Mesenchymal stem cell (in vitro differentiated cells and primary cell): ENCODE measurements at regions not wholly inside any gene's neighbourhood (a gene's known extent, or its start where the extent isn't known, plus 50 kb on each side); places are given as distances from the start of the nearest gene placed in this dataset.

Source experiments
- DNase-seq: peaks from one replicate; pipeline ENCODE4 v3.0.0-alpha.2; 2013
- H2AFZ ChIP-seq: one replicate; pipeline ENCODE4 v1.6.1; 2013; ENCODE audit warnings: low read depth, mild to moderate bottlenecking, control low read depth, inconsistent platforms, low read length, moderate library complexity
- H2AK5ac ChIP-seq: 2 replicates; pipeline ENCODE4 v1.6.1; 2013; ENCODE audit warnings: low read length, moderate library complexity, mild to moderate bottlenecking, inconsistent platforms; ENCODE audit not compliant: severe bottlenecking
- H2BK120ac ChIP-seq: one replicate; pipeline ENCODE4 v1.6.1; 2013; ENCODE audit warnings: low read depth, mild to moderate bottlenecking, inconsistent platforms, low read length, moderate library complexity
- H2BK12ac ChIP-seq, 2 experiments: one replicate each; pipeline ENCODE4 v1.6.1; 2013; ENCODE audit warnings: inconsistent platforms in 2 of 2, low read length in 2 of 2, mild to moderate bottlenecking in 2 of 2, moderate library complexity in 2 of 2, control low read depth in 1 of 2
- H2BK15ac ChIP-seq: one replicate; pipeline ENCODE4 v1.6.1; 2013; ENCODE audit warnings: mild to moderate bottlenecking, low read depth, inconsistent platforms; ENCODE audit not compliant: poor library complexity, severe bottlenecking
- H2BK5ac ChIP-seq: 2 replicates; pipeline ENCODE4 v1.6.1; 2013; ENCODE audit warnings: low read depth, mild to moderate bottlenecking, low read length, control low read depth, inconsistent platforms; ENCODE audit not compliant: poor library complexity, severe bottlenecking
- H3K14ac ChIP-seq, 2 experiments: one replicate each; pipeline ENCODE4 v1.6.1; 2013; ENCODE audit warnings: inconsistent platforms in 2 of 2, low read length in 2 of 2, control low read depth in 1 of 2, mild to moderate bottlenecking in 1 of 2, moderate library complexity in 1 of 2
- H3K18ac ChIP-seq, 2 experiments: one replicate each; pipeline ENCODE4 v1.6.1; 2013; ENCODE audit warnings: inconsistent platforms in 2 of 2, low read length in 2 of 2, control low read depth in 1 of 2, low read depth in 1 of 2, mild to moderate bottlenecking in 1 of 2
- H3K23ac ChIP-seq, 2 experiments: one replicate each; pipeline ENCODE4 v1.6.1; 2013; ENCODE audit warnings: inconsistent platforms in 2 of 2, low read length in 2 of 2, mild to moderate bottlenecking in 2 of 2, moderate library complexity in 2 of 2, control low read depth in 1 of 2
- H3K27ac ChIP-seq: 2 replicates; pipeline ENCODE4 v1.5.1; 2013; ENCODE audit warnings: mild to moderate bottlenecking, moderate library complexity, low read length, control low read depth, inconsistent platforms; ENCODE audit not compliant: poor library complexity, severe bottlenecking
- H3K27me3 ChIP-seq, 2 experiments: 2 replicates each; pipeline versions ENCODE4 v1.6.1 to v1.7.0; 2013; ENCODE audit warnings: low read length in 2 of 2, mild to moderate bottlenecking in 2 of 2, moderate library complexity in 2 of 2, control low read depth in 1 of 2, inconsistent platforms in 1 of 2; ENCODE audit not compliant: control insufficient read depth in 1 of 2, insufficient read depth in 1 of 2
- H3K36me3 ChIP-seq, 2 experiments: 2 replicates each; pipeline versions ENCODE4 v1.6.1 to v1.7.0; 2013; ENCODE audit warnings: low read length in 2 of 2, control low read depth in 1 of 2, inconsistent platforms in 1 of 2, low read depth in 1 of 2, mild to moderate bottlenecking in 1 of 2; ENCODE audit not compliant: insufficient read depth in 2 of 2, control insufficient read depth in 1 of 2
- H3K4ac ChIP-seq, 2 experiments: one replicate each; pipeline ENCODE4 v1.6.1; 2013; ENCODE audit warnings: inconsistent platforms in 2 of 2, low read length in 2 of 2, mild to moderate bottlenecking in 2 of 2, moderate library complexity in 2 of 2, control low read depth in 1 of 2, low read depth in 1 of 2
- H3K4me1 ChIP-seq: 2 replicates; pipeline ENCODE4 v1.6.1; 2013; ENCODE audit warnings: low read depth, low read length, control low read depth; ENCODE audit not compliant: control insufficient read depth, insufficient read depth
- H3K4me2 ChIP-seq: 2 replicates; pipeline ENCODE4 v1.6.1; 2013; ENCODE audit warnings: low read length, mild to moderate bottlenecking, inconsistent platforms; ENCODE audit not compliant: poor library complexity, severe bottlenecking
- H3K4me3 ChIP-seq, 2 experiments: 2 replicates each; pipeline versions ENCODE4 v1.5.1 to v1.7.0; 2013; ENCODE audit warnings: low read length in 2 of 2, mild to moderate bottlenecking in 2 of 2, control low read depth in 1 of 2, low read depth in 1 of 2; ENCODE audit not compliant: insufficient read depth in 1 of 2
- H3K79me1 ChIP-seq: replicated peaks from 2 replicates; pipeline ENCODE4 v1.6.1; 2013; ENCODE audit warnings: mild to moderate bottlenecking, control low read depth, low read length, inconsistent platforms; ENCODE audit not compliant: poor library complexity, severe bottlenecking
- H3K9ac ChIP-seq: 2 replicates; pipeline ENCODE4 v1.7.0; 2013; ENCODE audit warnings: mild to moderate bottlenecking, low read length, moderate library complexity
- H3K9me3 ChIP-seq: 2 replicates; pipeline ENCODE4 v1.7.0; 2013; ENCODE audit warnings: mild to moderate bottlenecking, low read length; ENCODE audit not compliant: control insufficient read depth
- H4K8ac ChIP-seq: one replicate; pipeline ENCODE4 v1.6.1; 2013; ENCODE audit warnings: inconsistent platforms, mild to moderate bottlenecking, low read length, moderate library complexity
- H4K91ac ChIP-seq: one replicate; pipeline ENCODE4 v1.6.1; 2013; ENCODE audit warnings: mild to moderate bottlenecking, low read length, inconsistent platforms
- WGBS: methylation state at CpG from one replicate; pipeline ENCODE4 v1.1.7; 2013; ENCODE audit warnings: mixed read lengths; 5-methylcytosine and 5-hydroxymethylcytosine counted together

DNA sequence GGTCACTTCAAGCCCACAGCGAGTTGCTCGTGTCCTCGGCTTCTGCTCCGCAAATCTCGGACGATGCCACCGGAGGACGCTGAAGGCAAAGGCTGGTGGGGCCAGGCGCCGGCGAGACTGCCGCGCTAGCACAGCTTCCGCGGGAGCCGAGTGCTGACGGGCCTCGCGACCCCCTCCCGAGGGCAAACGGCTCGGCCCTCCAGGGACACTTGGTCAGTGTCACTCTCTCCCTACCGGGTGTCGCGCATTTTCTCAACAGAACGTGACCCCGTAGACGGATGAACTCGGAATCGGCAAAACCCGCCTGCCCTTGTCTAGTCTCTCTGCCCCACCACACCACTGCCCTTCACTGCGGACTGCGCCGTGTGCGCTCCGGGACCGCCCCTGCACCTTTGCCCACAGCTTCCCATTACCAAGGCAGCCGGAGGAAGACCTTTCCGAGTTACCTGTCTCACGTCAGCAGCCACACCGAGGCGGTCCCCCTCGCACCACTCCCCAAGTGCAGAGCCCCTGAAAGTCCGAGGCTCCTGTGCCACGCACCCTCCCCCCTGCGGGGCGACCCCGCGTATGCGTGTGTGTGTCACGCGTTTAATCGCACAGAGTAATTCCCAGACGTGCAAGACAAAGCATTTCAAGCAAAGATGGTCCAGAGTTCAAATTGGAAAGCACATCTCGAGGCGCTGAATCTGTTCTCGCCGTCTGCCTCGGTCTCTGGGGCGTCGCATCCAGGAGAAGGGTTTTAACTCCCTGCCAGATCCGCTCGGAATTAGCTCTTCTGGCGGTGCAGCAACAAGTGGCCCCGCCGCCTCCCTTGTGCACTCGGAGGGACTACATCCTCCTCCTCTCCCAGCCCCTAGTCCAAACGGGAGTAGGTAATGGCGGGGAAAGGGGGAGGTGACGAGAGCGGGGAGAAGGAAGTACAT is 245.0 kb upstream of the TOPAZ1 start:
- peak overlapping the region; percentile 13 for H3K27ac ChIP-seq
- H3K79me1 ChIP-seq, result no peaks in the 10 kb centered on the region
- peak overlapping the region; percentile 87 for H3K4me2 ChIP-seq
- peaks cover 0 to 23% of the 10 kb centered on the region in 2 experiments for H3K27me3 ChIP-seq
- no peak overlapping the region for H2BK5ac ChIP-seq
- H2BK15ac ChIP-seq, result no peak overlapping the region
- H3K36me3 ChIP-seq, result no peaks in the 10 kb centered on the region
- H2BK12ac ChIP-seq, result peak overlapping the region in 1 of 2 experiments; percentile 23
- H2BK120ac ChIP-seq, result no peak overlapping the region
- H2AK5ac ChIP-seq, result no peak overlapping the region
- no peak overlapping the region for H4K91ac ChIP-seq
- no peak overlapping the region for H3K4ac ChIP-seq
- H2AFZ ChIP-seq, result peak overlapping the region; percentile 53
- H3K9ac ChIP-seq, result peak overlapping the region; percentile 88
- H3K4me1 ChIP-seq, result peaks cover 43% of the 10 kb centered on the region
- peak overlapping the region in 1 of 2 experiments; percentile 84 for H3K23ac ChIP-seq
- H4K8ac ChIP-seq, result no peak overlapping the region
- DNase-seq, result peak; percentile 20
- no peak overlapping the region for H3K18ac ChIP-seq
- H3K4me3 ChIP-seq, result peak overlapping the region; percentile 61 to 95
- WGBS, result 1% methylated on average over 64 of the region's 71 CpGs
- H3K9me3 ChIP-seq, result peaks cover 6% of the 10 kb centered on the region
- H3K14ac ChIP-seq, result no peak overlapping the region

DNA sequence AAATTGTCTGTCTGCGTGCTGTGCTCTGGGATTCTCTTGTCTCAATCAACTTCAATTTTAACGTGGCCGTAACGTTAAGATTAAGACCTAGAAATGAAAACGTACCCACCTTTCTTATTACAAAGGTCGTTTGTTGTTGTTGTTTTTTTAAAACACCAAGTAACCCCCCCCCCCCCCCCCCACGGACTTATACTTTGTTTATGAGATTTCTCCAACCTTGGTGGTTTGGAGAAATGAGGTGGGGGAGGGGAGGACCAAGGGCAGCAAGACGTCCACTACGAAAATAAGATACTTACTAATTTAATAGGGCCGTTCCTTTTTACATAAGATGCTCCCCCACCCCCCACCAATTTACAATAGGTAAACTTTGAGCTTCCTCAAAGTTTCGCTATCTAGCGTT is 244.4 kb upstream of the TOPAZ1 start:
- Histone ChIP-seq H3K27me3 (peaks cover 0 to 23% of the 10 kb centered on the region in 2 experiments), H3K4me3 (peak overlapping the region in 1 of 2 experiments; percentile 95), H4K8ac (no peak overlapping the region), H3K4ac (no peak overlapping the region), H3K23ac (no peak overlapping the region), H2BK120ac (no peak overlapping the region), H3K4me1 (peaks cover 43% of the 10 kb centered on the region), H3K79me1 (no peaks in the 10 kb centered on the region), H2BK12ac (no peak overlapping the region), H3K14ac (no peak overlapping the region), H3K18ac (no peak overlapping the region), H3K36me3 (no peaks in the 10 kb centered on the region), H2AK5ac (no peak overlapping the region), H4K91ac (no peak overlapping the region), H3K4me2 (peak overlapping the region; percentile 87), H2AFZ (no peak overlapping the region), H2BK5ac (no peak overlapping the region), H3K9ac (peak overlapping the region; percentile 88), H3K27ac (peak overlapping the region; percentile 38), H3K9me3 (peaks cover under 1% of the 10 kb centered on the region), H2BK15ac (no peak overlapping the region)
- DNase-seq, result no peak
- WGBS, result 0% methylated on average over 5 of the region's 12 CpGs

DNA sequence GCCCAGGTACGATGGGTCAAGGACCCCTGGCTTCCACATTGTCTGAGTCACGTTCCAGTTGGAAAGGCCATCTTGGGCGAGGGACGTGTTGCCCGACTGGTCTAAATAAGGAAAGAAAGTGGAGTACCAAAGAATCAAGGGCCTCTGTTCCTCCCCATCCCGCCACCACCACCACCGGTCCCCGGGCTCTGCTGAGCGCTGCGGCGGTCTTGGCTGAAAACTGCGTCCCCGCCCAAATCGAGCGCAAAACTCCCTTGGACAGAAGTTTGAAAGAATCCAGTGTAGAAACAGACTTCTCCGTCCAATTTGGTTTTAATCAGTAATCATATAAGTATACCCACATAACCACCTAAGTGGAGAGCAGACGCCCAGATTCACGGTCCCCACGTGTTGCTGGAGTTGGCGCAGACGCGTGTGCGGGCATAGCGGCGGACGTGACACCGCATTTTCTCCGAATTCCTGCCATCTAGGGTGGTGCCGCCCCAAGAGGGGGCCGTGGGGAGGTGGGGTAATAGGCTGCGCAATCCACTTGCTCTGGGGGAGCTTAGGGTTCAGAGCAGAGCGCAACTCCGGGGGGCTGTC is 243.8 kb upstream of the TOPAZ1 start:
- no peak overlapping the region for H3K4ac ChIP-seq
- no peak overlapping the region for H3K18ac ChIP-seq
- H4K91ac ChIP-seq, result no peak overlapping the region
- peaks cover 43% of the 10 kb centered on the region for H3K4me1 ChIP-seq
- no peak overlapping the region for H3K14ac ChIP-seq
- H3K27ac ChIP-seq, result peak overlapping the region; percentile 38
- H2BK120ac ChIP-seq, result no peak overlapping the region
- peak overlapping the region in 1 of 2 experiments; percentile 14 for H3K23ac ChIP-seq
- H3K9me3 ChIP-seq, result no peaks in the 10 kb centered on the region
- no peak overlapping the region for H2AFZ ChIP-seq
- no peak overlapping the region for H2BK12ac ChIP-seq
- H2AK5ac ChIP-seq, result no peak overlapping the region
- no peak overlapping the region for H2BK15ac ChIP-seq
- H3K79me1 ChIP-seq, result no peaks in the 10 kb centered on the region
- WGBS, result 1% methylated on average over 32 of the region's 33 CpGs
- peak overlapping the region; percentile 88 for H3K9ac ChIP-seq
- H2BK5ac ChIP-seq, result no peak overlapping the region
- H4K8ac ChIP-seq, result no peak overlapping the region
- H3K36me3 ChIP-seq, result no peaks in the 10 kb centered on the region
- DNase-seq, result no peak
- H3K4me3 ChIP-seq, result peak overlapping the region; percentile 43 to 95
- peaks cover 0 to 23% of the 10 kb centered on the region in 2 experiments for H3K27me3 ChIP-seq
- H3K4me2 ChIP-seq, result peak overlapping the region; percentile 83

DNA sequence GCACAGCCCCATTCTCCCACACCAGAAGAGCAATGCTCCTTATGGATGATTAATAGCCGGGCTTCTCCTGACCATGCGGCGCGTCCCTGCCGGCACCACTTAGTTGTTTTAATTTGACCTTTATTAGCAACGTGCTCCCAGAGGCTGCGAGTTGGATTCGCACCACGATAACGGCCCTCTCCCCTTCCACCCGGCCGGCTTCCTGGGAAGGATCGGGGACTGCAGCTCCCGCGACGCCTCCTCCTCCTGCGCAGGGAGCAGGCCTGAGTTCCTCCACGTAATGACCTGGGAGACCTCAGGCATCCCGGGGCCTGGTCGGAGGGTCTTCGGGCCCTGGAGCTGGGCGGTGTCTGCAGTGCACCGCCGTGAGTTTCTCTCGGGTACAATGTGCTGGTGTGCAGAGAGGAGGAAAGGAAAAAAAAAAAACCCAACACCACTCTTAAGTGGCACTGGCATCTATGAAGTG is 243.3 kb upstream of the TOPAZ1 start:
- Histone ChIP-seq H3K9ac (peak overlapping the region; percentile 88), H3K14ac (no peak overlapping the region), H3K4me1 (peaks cover 43% of the 10 kb centered on the region), H4K91ac (no peak overlapping the region), H2AFZ (no peak overlapping the region), H2BK5ac (no peak overlapping the region), H4K8ac (no peak overlapping the region), H3K4me2 (peak overlapping the region; percentile 83), H2BK15ac (no peak overlapping the region), H3K4ac (no peak overlapping the region), H2AK5ac (no peak overlapping the region), H3K79me1 (no peaks in the 10 kb centered on the region), H2BK120ac (no peak overlapping the region), H2BK12ac (no peak overlapping the region), H3K27me3 (peaks cover 0 to 23% of the 10 kb centered on the region in 2 experiments), H3K18ac (no peak overlapping the region), H3K27ac (peak overlapping the region; percentile 46), H3K9me3 (no peaks in the 10 kb centered on the region), H3K4me3 (peak overlapping the region; percentile 94 to 95), H3K23ac (no peak overlapping the region), H3K36me3 (no peaks in the 10 kb centered on the region)
- peak; percentile 10 for DNase-seq
- WGBS, result 1% methylated on average over 19 of the region's 25 CpGs
